Frontal cortex (tissue), 3 donors: ENCODE measurements at regions not wholly inside any gene's neighbourhood (a gene's known extent, or its start where the extent isn't known, plus 50 kb on each side); places are given as distances from the start of the nearest gene placed in this dataset.
"Not testable (repeated sequence)": the region's sequence is repeated elsewhere in the genome, so short reads cannot be mapped to it uniquely, and the experiment has no call there.

ENCODE experiments used
- DNase-seq, 2 donors: peaks; one replicate each; pipeline ENCODE4 v3.0.0; 2012; ENCODE audit warnings: low spot score in 2 of 2
- FAIRE-seq: peaks from 2 replicates; lab custom pipeline; 2012; peaks lifted over from hg19 to GRCh38; lab: Jason Lieb, UNC
- donor health status: control.
- donor health status: control.
- donor health status: control.

GRCh38 chr6:138654715-138655634 is 118.6 kb upstream of the CCDC28A start:
- FAIRE-seq, result no peak
- DNase-seq, result no peak

GRCh38 chr6:138655828-138656227 is 117.7 kb upstream of the CCDC28A start:
- DNase-seq, result no peak
- FAIRE-seq, result no peak

GRCh38 chr6:138656364-138657064 is 117.1 kb upstream of the CCDC28A start:
- DNase-seq (no peak), FAIRE-seq (no peak)

GRCh38 chr6:138657065-138657425 is 116.5 kb upstream of the CCDC28A start:
- FAIRE-seq, result no peak
- no peak for DNase-seq

GRCh38 chr6:138659998-138660397 is 113.6 kb upstream of the CCDC28A start:
- DNase-seq (no peak), FAIRE-seq (no peak)

- DNase-seq, result no peak
- FAIRE-seq, result no peak
Observed at GRCh38 chr6:138662471-138662870, 111.1 kb upstream of the CCDC28A start.

GRCh38 chr6:138663892-138664291 is 109.7 kb upstream of the CCDC28A start:
- no peak for FAIRE-seq

GRCh38 chr6:138664745-138665144 is 108.8 kb upstream of the CCDC28A start:
- DNase-seq (no peak), FAIRE-seq (no peak)

More at GRCh38 chr6:138663892-138664291, 109.7 kb upstream of the CCDC28A start:
- no peak for DNase-seq

- no peak for FAIRE-seq
- no peak for DNase-seq
Observed at GRCh38 chr6:138666636-138667035, 106.9 kb upstream of the CCDC28A start.

GRCh38 chr6:138667408-138667807 is 106.2 kb upstream of the CCDC28A start:
- DNase-seq (no peak), FAIRE-seq (no peak)

- DNase-seq (no peak), FAIRE-seq (no peak)
Observed at GRCh38 chr6:138671351-138671750, 102.2 kb upstream of the CCDC28A start.

GRCh38 chr6:138673346-138674014 is 100.1 kb upstream of the CCDC28A start:
- DNase-seq (no peak), FAIRE-seq (no peak)

GRCh38 chr6:138674444-138674843 is 99.1 kb upstream of the CCDC28A start:
- FAIRE-seq, DNase-seq: not testable (repeated sequence)

GRCh38 chr6:138677538-138677937 is 96.0 kb upstream of the CCDC28A start:
- DNase-seq, result no peak
- no peak for FAIRE-seq

- no peak for FAIRE-seq
- no peak for DNase-seq
Observed at GRCh38 chr6:138678168-138678567, 95.4 kb upstream of the CCDC28A start.

GRCh38 chr6:138680085-138680484 is 93.5 kb upstream of the CCDC28A start:
- FAIRE-seq, result no peak
- DNase-seq, result no peak

GRCh38 chr6:138681627-138682026 is 91.9 kb upstream of the CCDC28A start:
- no peak for FAIRE-seq
- no peak for DNase-seq

- FAIRE-seq (no peak), DNase-seq (no peak)
Observed at GRCh38 chr6:138682704-138683527, 90.7 kb upstream of the CCDC28A start.

- DNase-seq, result no peak
- FAIRE-seq, result no peak
Observed at GRCh38 chr6:138685257-138685656, 88.3 kb upstream of the CCDC28A start.

GRCh38 chr6:138685781-138686180 is 87.8 kb upstream of the CCDC28A start:
- DNase-seq, result no peak
- FAIRE-seq, result no peak
